IMR-90 (cell line): ENCODE measurements at regions not wholly inside any gene's neighbourhood (a gene's known extent, or its start where the extent isn't known, plus 50 kb on each side); places are given as distances from the start of the nearest gene placed in this dataset.

Source experiments
- ATAC-seq: fragments of 200-7000 bp; cut with Tn5 transposase; 2 replicates; pipeline ENCODE4 v1.9.1; 2020; ENCODE audit warnings: low read depth, mild to moderate bottlenecking, moderate library complexity
- BruUV-seq: library from RNA; stranded (reverse); fragments of 400-500 nt; replicated peaks from 2 replicates; lab custom pipeline; 2021; lab: Mats Ljungman, UMichigan
- CTCF ChIA-PET: fragments of 300-600 bp; formaldehyde crosslinking; extraction: SDS; loops from one replicate; lab custom pipeline; 2021; ENCODE audit warnings: antibody characterized with exemption; lab: Yijun Ruan, JAX
- POLR2A ChIA-PET: fragments of 300-600 bp; sonication (Branson Sonifier 250); formaldehyde crosslinking; loops from one replicate; lab custom pipeline; 2022; ENCODE audit warnings: antibody characterized with exemption; ENCODE audit not compliant: unreplicated experiment; lab: Charles Lee
- DNase-seq: peaks from one replicate; pipeline ENCODE4 v3.0.0; 2013
- H2AFZ ChIP-seq: replicated peaks from 2 replicates; pipeline ENCODE3; 2013; ENCODE audit warnings: low read length, mild to moderate bottlenecking; ENCODE audit not compliant: poor library complexity
- H2AK5ac ChIP-seq: 2 replicates; pipeline ENCODE4 v1.6.1; 2013; ENCODE audit warnings: low read depth, low read length, inconsistent platforms
- H2AK9ac ChIP-seq: replicated peaks from 2 replicates; pipeline ENCODE3; 2013; ENCODE audit warnings: mild to moderate bottlenecking, low read depth, low read length, moderate library complexity; ENCODE audit not compliant: poor library complexity
- H2BK120ac ChIP-seq: 2 replicates; pipeline ENCODE4 v1.6.1; 2013; ENCODE audit warnings: low read depth, low read length, inconsistent platforms
- H2BK15ac ChIP-seq: 3 replicates; pipeline ENCODE4 v1.6.1; 2013; ENCODE audit warnings: low read depth, low read length, inconsistent platforms
- H2BK20ac ChIP-seq: 2 replicates; pipeline ENCODE4 v1.6.1; 2013; ENCODE audit warnings: low read depth, mild to moderate bottlenecking, inconsistent platforms, low read length, moderate library complexity
- H2BK5ac ChIP-seq: 2 replicates; pipeline ENCODE4 v1.6.1; 2013; ENCODE audit warnings: mild to moderate bottlenecking, low read depth, low read length, inconsistent platforms; ENCODE audit not compliant: poor library complexity, severe bottlenecking
- H3K14ac ChIP-seq: replicated peaks from 2 replicates; pipeline ENCODE4 v1.6.1; 2013; ENCODE audit warnings: low read depth, low read length, inconsistent platforms
- H3K18ac ChIP-seq: 2 replicates; pipeline ENCODE4 v1.6.1; 2013; ENCODE audit warnings: low read depth, low read length, control low read depth
- H3K23ac ChIP-seq: 2 replicates; pipeline ENCODE4 v1.6.1; 2013; ENCODE audit warnings: low read depth, low read length, inconsistent platforms
- H3K27ac ChIP-seq: 2 replicates; pipeline ENCODE4 v1.5.1; 2013; ENCODE audit warnings: mild to moderate bottlenecking, control low read depth, low read length; ENCODE audit not compliant: insufficient read depth
- H3K27me3 ChIP-seq: 2 replicates; pipeline ENCODE4 v1.6.1; 2013; ENCODE audit warnings: low read length; ENCODE audit not compliant: control insufficient read depth, insufficient read depth
- H3K36me3 ChIP-seq: 2 replicates; pipeline ENCODE4 v1.6.1; 2013; ENCODE audit warnings: low read length, mixed read lengths; ENCODE audit not compliant: control insufficient read depth, insufficient read depth
- H3K4ac ChIP-seq: 2 replicates; pipeline ENCODE4 v1.6.1; 2013; ENCODE audit warnings: low read depth, low read length, inconsistent platforms
- H3K4me1 ChIP-seq: 2 replicates; pipeline ENCODE4 v1.6.1; 2013; ENCODE audit warnings: low read length, mixed read lengths; ENCODE audit not compliant: control insufficient read depth, insufficient read depth
- H3K4me2 ChIP-seq: 2 replicates; pipeline ENCODE4 v1.6.1; 2013; ENCODE audit warnings: low read depth, mild to moderate bottlenecking, control low read depth, low read length, moderate library complexity
- H3K4me3 ChIP-seq: 2 replicates; pipeline ENCODE4 v1.5.1; 2013; ENCODE audit warnings: low read depth, mild to moderate bottlenecking, control low read depth, low read length, moderate library complexity; ENCODE audit not compliant: insufficient read depth
- H3K56ac ChIP-seq: 2 replicates; pipeline ENCODE4 v1.6.1; 2013; ENCODE audit warnings: low read length, inconsistent platforms; ENCODE audit not compliant: insufficient read depth; ENCODE audit errors: extremely low read depth
- H3K79me1 ChIP-seq, 2 experiments: 2 replicates each; pipeline ENCODE4 v1.6.1; 2013; ENCODE audit warnings: low read length in 2 of 2, inconsistent platforms in 1 of 2, low read depth in 1 of 2
- H3K9ac ChIP-seq: 2 replicates; pipeline ENCODE4 v1.6.1; 2013; ENCODE audit warnings: low read depth, low read length, control low read depth
- H3K9me1 ChIP-seq: 2 replicates; pipeline ENCODE4 v1.6.1; 2013; ENCODE audit warnings: low read length, inconsistent platforms; ENCODE audit not compliant: insufficient read depth
- H3K9me3 ChIP-seq: 2 replicates; pipeline ENCODE4 v1.6.1; 2013; ENCODE audit warnings: low read length; ENCODE audit not compliant: control insufficient read depth, insufficient read depth
- H4K20me1 ChIP-seq: 2 replicates; pipeline ENCODE4 v1.6.1; 2013; ENCODE audit warnings: low read length, inconsistent platforms; ENCODE audit not compliant: insufficient read depth
- H4K5ac ChIP-seq: 2 replicates; pipeline ENCODE4 v1.6.1; 2013; ENCODE audit warnings: mild to moderate bottlenecking, low read depth, low read length, control low read depth
- H4K8ac ChIP-seq, 2 experiments: 2 replicates each; pipeline ENCODE4 v1.6.1; 2013; ENCODE audit warnings: low read depth in 2 of 2, low read length in 2 of 2, control low read depth in 1 of 2, inconsistent platforms in 1 of 2
- H4K91ac ChIP-seq: 2 replicates; pipeline ENCODE4 v1.6.1; 2013; ENCODE audit warnings: low read depth, low read length, inconsistent platforms; ENCODE audit not compliant: insufficient read depth
- BHLHE40 ChIP-seq: fragments of 150-350 bp; IDR thresholded peaks from 2 replicates; pipeline ENCODE4 v1.6.1; 2016; ENCODE audit warnings: mild to moderate bottlenecking, low read depth, low read length
- CEBPB ChIP-seq: IDR thresholded peaks from 2 replicates; pipeline ENCODE4 v1.6.1; 2012; ENCODE audit warnings: low read depth, low read length, improper control_type of control experiment
- FOS ChIP-seq: fragments of 150-350 bp; IDR thresholded peaks from 2 replicates; pipeline ENCODE4 v1.6.1; 2016; ENCODE audit warnings: low read depth, low read length
- MAFK ChIP-seq: IDR thresholded peaks from 2 replicates; pipeline ENCODE4 v1.6.1; 2012; ENCODE audit warnings: low read depth, low read length, improper control_type of control experiment
- MAZ ChIP-seq: IDR thresholded peaks from 2 replicates; pipeline ENCODE4 v1.6.1; 2012; ENCODE audit warnings: low read depth, mild to moderate bottlenecking, low read length, improper control_type of control experiment, moderate library complexity, borderline replicate concordance
- MXI1 ChIP-seq: IDR thresholded peaks from 2 replicates; pipeline ENCODE4 v1.6.1; 2012; ENCODE audit warnings: low read depth, mild to moderate bottlenecking, low read length, moderate library complexity, borderline replicate concordance
- NFE2L2 ChIP-seq: fragments of 150-350 bp; IDR thresholded peaks from 2 replicates; pipeline ENCODE4 v1.6.1; 2016; ENCODE audit warnings: low read depth, mild to moderate bottlenecking, low read length
- POLR2A ChIP-seq: IDR thresholded peaks from 2 replicates; pipeline ENCODE4 v1.6.1; 2012; ENCODE audit warnings: mild to moderate bottlenecking, low read depth, low read length
- RAD21 ChIP-seq: IDR thresholded peaks from 2 replicates; pipeline ENCODE4 v1.6.1; 2012; ENCODE audit warnings: low read length, improper control_type of control experiment
- RCOR1 ChIP-seq: IDR thresholded peaks from 2 replicates; pipeline ENCODE4 v1.6.1; 2012; ENCODE audit warnings: mild to moderate bottlenecking, low read length, improper control_type of control experiment; ENCODE audit not compliant: insufficient replicate concordance
- RFX5 ChIP-seq: IDR thresholded peaks from 2 replicates; pipeline ENCODE4 v1.8.0; 2012; ENCODE audit warnings: low read depth, mild to moderate bottlenecking, low read length, moderate library complexity
- USF2 ChIP-seq: fragments of 150-350 bp; IDR thresholded peaks from 2 replicates; pipeline ENCODE4 v1.6.1; 2017; ENCODE audit warnings: mild to moderate bottlenecking, antibody characterized with exemption, low read length, low read depth
- WGBS, 2 experiments: methylation state at CpG; one replicate each; pipeline versions ENCODE4 v1.1.5 to v1.1.7; 2013; ENCODE audit warnings: missing lambda C conversion rate in 2 of 2; ENCODE audit not compliant: insufficient read length in 1 of 2; ENCODE audit errors: extremely low coverage in 2 of 2; 5-methylcytosine and 5-hydroxymethylcytosine counted together
- dilution Hi-C: fragments of 300-500 bp; cut with HindIII; formaldehyde crosslinking; loops from one replicate; pipeline ENCODE4 v1.14.3; 2018; ENCODE audit warnings: low sequenced_read_pairs; ENCODE audit not compliant: unreplicated experiment
- in situ Hi-C: fragments of 300-500 bp; cut with MboI; formaldehyde crosslinking; loops from 3 replicates; pipeline ENCODE4 v1.14.3; 2019; ENCODE audit warnings: low sequenced_read_pairs, inconsistent platforms, mixed read lengths
- intact Hi-C: fragments of 100-400 bp; cut with micrococcal nuclease; formaldehyde crosslinking; loops from 2 replicates; pipeline ENCODE4 v1.10.0; 2022
- TF ChIP-seq, protein P1 (sequence below): conservative IDR thresholded peaks from 2 replicates; pipeline ENCODE4 v1.5.1; 2012; ENCODE audit warnings: mild to moderate bottlenecking, low read depth, low read length, improper control_type of control experiment
- TF ChIP-seq, protein P2 (sequence below): fragments of 150-350 bp; IDR thresholded peaks from 2 replicates; pipeline ENCODE4 v1.6.1; 2016; ENCODE audit warnings: low read depth, mild to moderate bottlenecking, low read length, moderate library complexity, borderline replicate concordance

GRCh38 chr9:135015096-135015495, 72.4 kb upstream of the OLFM1 start:
- no peak for ATAC-seq
- H3K23ac ChIP-seq: no peak overlapping the region
- H2BK15ac ChIP-seq: no peak overlapping the region
- H3K18ac ChIP-seq: no peak overlapping the region
- no peak overlapping the region for H4K91ac ChIP-seq
- no peaks in the 10 kb centered on the region for H3K9me3 ChIP-seq
- no TSS peak for BruUV-seq
- CTCF ChIA-PET: no interaction called here
- H4K8ac ChIP-seq: no peak overlapping the region
- no peak overlapping the region for H4K5ac ChIP-seq
- no peaks in the 10 kb centered on the region for H3K4me1 ChIP-seq
- dilution Hi-C loops (no loop called here), intact Hi-C loops (no loop called here), in situ Hi-C loops (no loop called here)
- H3K56ac ChIP-seq: no peak overlapping the region
- no peak overlapping the region for H2BK20ac ChIP-seq
- DNase-seq: no peak
- H3K9me1 ChIP-seq: no peaks in the 10 kb centered on the region
- TF ChIP-seq BHLHE40 (no peak), CEBPB (no peak), USF2 (no peak), RFX5 (no peak), NFE2L2 (no peak), RAD21 (no peak), MAZ (no peak), FOS (no peak), RCOR1 (no peak), POLR2A (no peak), MAFK (no peak), MXI1 (no peak)
- TF ChIP-seq, protein P1, sequence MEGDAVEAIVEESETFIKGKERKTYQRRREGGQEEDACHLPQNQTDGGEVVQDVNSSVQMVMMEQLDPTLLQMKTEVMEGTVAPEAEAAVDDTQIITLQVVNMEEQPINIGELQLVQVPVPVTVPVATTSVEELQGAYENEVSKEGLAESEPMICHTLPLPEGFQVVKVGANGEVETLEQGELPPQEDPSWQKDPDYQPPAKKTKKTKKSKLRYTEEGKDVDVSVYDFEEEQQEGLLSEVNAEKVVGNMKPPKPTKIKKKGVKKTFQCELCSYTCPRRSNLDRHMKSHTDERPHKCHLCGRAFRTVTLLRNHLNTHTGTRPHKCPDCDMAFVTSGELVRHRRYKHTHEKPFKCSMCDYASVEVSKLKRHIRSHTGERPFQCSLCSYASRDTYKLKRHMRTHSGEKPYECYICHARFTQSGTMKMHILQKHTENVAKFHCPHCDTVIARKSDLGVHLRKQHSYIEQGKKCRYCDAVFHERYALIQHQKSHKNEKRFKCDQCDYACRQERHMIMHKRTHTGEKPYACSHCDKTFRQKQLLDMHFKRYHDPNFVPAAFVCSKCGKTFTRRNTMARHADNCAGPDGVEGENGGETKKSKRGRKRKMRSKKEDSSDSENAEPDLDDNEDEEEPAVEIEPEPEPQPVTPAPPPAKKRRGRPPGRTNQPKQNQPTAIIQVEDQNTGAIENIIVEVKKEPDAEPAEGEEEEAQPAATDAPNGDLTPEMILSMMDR: no peak
- TF ChIP-seq, protein P2, sequence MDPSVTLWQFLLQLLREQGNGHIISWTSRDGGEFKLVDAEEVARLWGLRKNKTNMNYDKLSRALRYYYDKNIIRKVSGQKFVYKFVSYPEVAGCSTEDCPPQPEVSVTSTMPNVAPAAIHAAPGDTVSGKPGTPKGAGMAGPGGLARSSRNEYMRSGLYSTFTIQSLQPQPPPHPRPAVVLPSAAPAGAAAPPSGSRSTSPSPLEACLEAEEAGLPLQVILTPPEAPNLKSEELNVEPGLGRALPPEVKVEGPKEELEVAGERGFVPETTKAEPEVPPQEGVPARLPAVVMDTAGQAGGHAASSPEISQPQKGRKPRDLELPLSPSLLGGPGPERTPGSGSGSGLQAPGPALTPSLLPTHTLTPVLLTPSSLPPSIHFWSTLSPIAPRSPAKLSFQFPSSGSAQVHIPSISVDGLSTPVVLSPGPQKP: no peak
- H3K9ac ChIP-seq: no peak overlapping the region
- no peak overlapping the region for H3K4ac ChIP-seq
- H2AK9ac ChIP-seq: no peak overlapping the region
- H2BK120ac ChIP-seq: no peak overlapping the region
- POLR2A ChIA-PET: no interaction called here
- no peak overlapping the region for H2BK5ac ChIP-seq
- H3K4me3 ChIP-seq: no peak overlapping the region
- WGBS, 2 experiments: 79% methylated on average over 10 of the region's 13 CpGs; no CpG with 5 or more reads in 1 of the 2 experiments
- H3K27ac ChIP-seq: no peak overlapping the region
- H2AFZ ChIP-seq: no peak overlapping the region
- no peak overlapping the region for H3K4me2 ChIP-seq
- H2AK5ac ChIP-seq: no peak overlapping the region
- H3K14ac ChIP-seq: no peak overlapping the region
- peaks cover 7% of the 10 kb centered on the region; the same call in 1 of the 2 replicates for H3K27me3 ChIP-seq
- H3K79me1 ChIP-seq: no peaks in the 10 kb centered on the region
- no peaks in the 10 kb centered on the region for H3K36me3 ChIP-seq
- no peaks in the 10 kb centered on the region for H4K20me1 ChIP-seq
